BLaER1 treated with 17β-estradiol and CSF1 and Interleukin-3, amounts not matched to agents 10 nM and 100 nM (cell line): ENCODE measurements at regions not wholly inside any gene's neighbourhood (a gene's known extent, or its start where the extent isn't known, plus 50 kb on each side); places are given as distances from the start of the nearest gene placed in this dataset.
"Not testable (repeated sequence)": the region's sequence is repeated elsewhere in the genome, so short reads cannot be mapped to it uniquely, and the experiment has no call there.

Source experiments
- H3K27ac ChIP-seq, 11 experiments: shearing (Covaris generic); formaldehyde crosslinking; 2 replicates each; pipeline ENCODE4 v1.8.1; 2022
- H3K27me3 ChIP-seq, 11 experiments: shearing (Covaris generic); formaldehyde crosslinking; 2 replicates each; pipeline ENCODE4 v1.8.1; 2022
- H3K36me3 ChIP-seq, 11 experiments: shearing (Covaris generic); formaldehyde crosslinking; 2 replicates each; pipeline ENCODE4 v1.8.1; 2022
- H3K4me1 ChIP-seq, 10 experiments: shearing (Covaris generic); formaldehyde crosslinking; 2 replicates each; pipeline ENCODE4 v1.8.1; 2022
- H3K4me2 ChIP-seq, 11 experiments: shearing (Covaris generic); formaldehyde crosslinking; 2 replicates each; pipeline ENCODE4 v1.8.1; 2022
- H3K4me3 ChIP-seq, 10 experiments: shearing (Covaris generic); formaldehyde crosslinking; 2 replicates each; pipeline ENCODE4 v1.8.1; 2022
- H3K9ac ChIP-seq, 11 experiments: shearing (Covaris generic); formaldehyde crosslinking; 2 replicates each; pipeline ENCODE4 v1.8.1; 2022
- H3K9me3 ChIP-seq, 11 experiments: shearing (Covaris generic); formaldehyde crosslinking; replicated peaks in 1 of 11; 2 replicates each; pipeline ENCODE4 v1.8.1; 2022
- H4K20me1 ChIP-seq, 11 experiments: shearing (Covaris generic); formaldehyde crosslinking; 2 replicates each; pipeline ENCODE4 v1.8.1; 2022
- Cebpa-rat ChIP-seq, 11 experiments: shearing (Covaris generic); IDR thresholded peaks; 2 replicates each; pipeline ENCODE4 v1.8.1; 2022

DNA sequence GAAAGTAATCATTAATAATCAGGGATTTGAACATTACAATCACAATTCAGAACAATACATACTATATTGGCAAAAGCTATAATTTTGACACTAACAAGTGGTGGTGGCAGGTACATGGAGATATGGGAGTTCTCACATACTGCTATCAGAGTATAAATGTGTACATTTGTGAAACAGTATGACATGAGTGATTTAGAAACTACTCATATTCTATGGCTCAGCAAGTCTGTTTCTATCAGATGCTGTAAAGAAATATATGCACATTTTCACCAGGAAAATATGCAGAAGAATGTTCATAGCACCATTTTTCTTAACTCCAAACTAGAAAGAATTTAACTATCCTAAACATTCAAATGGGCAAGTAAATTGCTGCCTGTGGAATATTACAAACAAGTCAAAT lies 620.0 kb downstream of the SH2D4B start:
- TF ChIP-seq Cebpa-rat (IDR thresholded peaks at IDR 0.05): no peak

GRCh38 chr10:81177651-81178244 lies 640.0 kb downstream of the SH2D4B start:
- H3K4me3 ChIP-seq: no peak overlapping the region
- no peaks in the 10 kb centered on the region for H3K36me3 ChIP-seq
- H4K20me1 ChIP-seq: no peaks in the 10 kb centered on the region

More for the DNA sequence above, 620.0 kb downstream of the SH2D4B start:
- no peak overlapping the region for H3K9ac ChIP-seq
- no peaks in the 10 kb centered on the region for H4K20me1 ChIP-seq
- H3K9me3 ChIP-seq: no peaks in the 10 kb centered on the region
- H3K27ac ChIP-seq: no peak overlapping the region
- H3K36me3 ChIP-seq: no peaks in the 10 kb centered on the region
- no peak overlapping the region for H3K4me2 ChIP-seq
- H3K4me1 ChIP-seq: no peaks in the 10 kb centered on the region
- H3K4me3 ChIP-seq: no peak overlapping the region
- no peaks in the 10 kb centered on the region for H3K27me3 ChIP-seq

DNA sequence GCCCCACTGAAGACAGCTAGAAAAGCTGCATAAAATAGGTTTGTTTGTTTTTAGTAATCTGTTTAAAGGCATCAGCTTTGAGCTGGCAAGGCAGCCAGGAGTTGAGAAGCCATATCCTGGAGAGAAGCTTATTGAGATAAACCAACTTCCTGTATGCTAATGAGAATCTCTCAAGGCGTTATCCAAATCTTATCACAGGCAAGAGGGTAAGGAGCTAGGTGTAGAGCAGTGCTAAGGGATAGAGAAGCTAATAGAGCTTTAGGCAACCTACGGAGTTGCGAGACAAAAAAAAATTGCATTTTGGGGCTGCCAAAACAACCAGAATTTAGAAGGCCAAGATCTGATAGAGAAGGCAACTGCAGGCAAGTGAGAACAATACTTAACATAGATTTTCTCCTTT lies 641.6 kb downstream of the SH2D4B start:
- Histone ChIP-seq H3K9ac (no peak overlapping the region), H3K36me3 (no peaks in the 10 kb centered on the region), H4K20me1 (no peaks in the 10 kb centered on the region), H3K4me3 (no peak overlapping the region), H3K4me2 (no peak overlapping the region), H3K4me1 (no peaks in the 10 kb centered on the region; a peak in 1 of 20 replicates), H3K9me3 (peaks cover 12 to 22% (median 17%) of the 10 kb centered on the region in 11 experiments), H3K27ac (no peak overlapping the region), H3K27me3 (no peaks in the 10 kb centered on the region)
- TF ChIP-seq Cebpa-rat (IDR thresholded peaks at IDR 0.05): no peak

More at GRCh38 chr10:81177651-81178244, 640.0 kb downstream of the SH2D4B start:
- Histone ChIP-seq H3K9me3 (peaks cover 12 to 22% (median 17%) of the 10 kb centered on the region in 11 experiments), H3K27ac (peak overlapping the region in 3 of 11 experiments; percentile 3 to 29 (median 4); a peak in 1 of 22 replicates), H3K9ac (no peak overlapping the region), H3K4me1 (no peaks in the 10 kb centered on the region; a peak in 1 of 20 replicates), H3K27me3 (no peaks in the 10 kb centered on the region), H3K4me2 (no peak overlapping the region)
- no peak for TF ChIP-seq Cebpa-rat (IDR thresholded peaks at IDR 0.05)

DNA sequence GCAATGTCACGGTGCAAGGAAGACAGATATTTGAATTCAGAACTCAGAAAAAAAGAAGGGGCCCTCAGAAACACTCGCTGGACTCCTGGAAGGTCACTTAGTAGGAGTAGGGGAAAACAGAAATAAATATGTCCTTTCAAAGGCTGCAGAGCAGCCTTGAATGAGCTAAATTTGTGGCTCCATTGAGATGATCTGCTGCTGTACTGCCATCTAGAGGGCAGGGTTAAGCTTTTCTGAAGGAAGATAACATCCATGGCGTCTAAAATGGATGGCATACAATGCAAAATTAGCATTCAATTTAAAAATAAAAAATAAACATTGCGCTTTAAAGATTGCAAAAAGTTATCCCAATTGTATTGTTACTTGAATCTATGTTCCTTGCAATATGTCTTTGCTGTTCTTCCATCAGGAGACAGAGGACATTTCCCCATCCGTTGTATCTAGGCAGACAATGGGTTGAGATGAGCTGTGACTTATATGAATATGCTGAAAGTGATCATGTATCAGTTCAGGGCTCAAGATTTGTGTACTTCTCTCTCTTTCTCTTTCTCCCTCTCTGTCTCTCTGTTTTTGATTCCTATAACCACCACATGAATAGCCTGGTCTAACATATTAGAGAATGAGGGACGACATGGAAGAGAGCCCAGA lies 642.2 kb downstream of the SH2D4B start:
- H3K4me1 ChIP-seq: no peaks in the 10 kb centered on the region; a peak in 1 of 20 replicates
- no peak overlapping the region for H3K4me3 ChIP-seq
- no peaks in the 10 kb centered on the region for H4K20me1 ChIP-seq
- no peak overlapping the region for H3K27ac ChIP-seq
- H3K9me3 ChIP-seq: peaks cover 12 to 22% (median 17%) of the 10 kb centered on the region in 11 experiments
- H3K9ac ChIP-seq: no peak overlapping the region
- no peaks in the 10 kb centered on the region for H3K27me3 ChIP-seq
- H3K4me2 ChIP-seq: no peak overlapping the region
- TF ChIP-seq Cebpa-rat (IDR thresholded peaks at IDR 0.05): no peak
- H3K36me3 ChIP-seq: no peaks in the 10 kb centered on the region

- no peaks in the 10 kb centered on the region for H3K36me3 ChIP-seq
Observed at GRCh38 chr10:81182296-81182695, 644.6 kb downstream of the SH2D4B start.

DNA sequence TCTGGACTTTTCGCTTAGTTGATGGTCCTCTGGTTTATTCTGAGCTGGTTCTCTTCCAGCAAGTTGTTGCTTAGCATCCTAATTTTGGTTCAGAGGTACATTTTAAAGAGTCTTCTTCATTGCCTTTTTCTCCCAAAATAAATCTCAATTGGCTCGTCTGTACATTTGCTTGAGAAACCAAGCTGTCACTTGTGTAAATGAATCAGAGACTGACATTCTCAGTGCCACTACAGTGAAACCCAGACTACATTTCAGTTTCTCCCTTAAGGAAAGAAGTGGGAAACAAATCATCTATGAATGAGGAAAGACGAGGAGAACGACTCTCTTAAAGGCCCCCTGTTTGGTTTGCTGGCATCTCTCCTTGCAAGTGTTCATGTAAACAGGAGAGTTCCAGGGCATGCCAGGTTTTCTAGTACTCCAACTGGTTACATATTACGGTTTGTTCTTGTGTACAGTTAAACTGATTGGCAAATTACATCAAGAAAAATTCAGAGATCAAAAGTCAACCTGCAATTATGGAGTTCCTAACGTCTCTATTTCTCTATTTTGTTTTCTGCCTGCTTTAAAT lies 654.6 kb downstream of the SH2D4B start:
- Histone ChIP-seq H3K36me3 (no peaks in the 10 kb centered on the region), H3K27ac (no peak overlapping the region), H3K4me2 (no peak overlapping the region), H3K4me1 (no peaks in the 10 kb centered on the region), H4K20me1 (no peaks in the 10 kb centered on the region), H3K27me3 (no peaks in the 10 kb centered on the region), H3K4me3 (no peak overlapping the region), H3K9me3 (no peaks in the 10 kb centered on the region; a peak in 1 of 22 replicates), H3K9ac (no peak overlapping the region)
- no peak for TF ChIP-seq Cebpa-rat (IDR thresholded peaks at IDR 0.05)

More at GRCh38 chr10:81182296-81182695, 644.6 kb downstream of the SH2D4B start:
- Histone ChIP-seq H3K27me3 (no peaks in the 10 kb centered on the region), H3K27ac (no peak overlapping the region), H3K9me3 (peaks cover 8 to 15% (median 9%) of the 10 kb centered on the region in 11 experiments), H3K4me3 (no peak overlapping the region), H4K20me1 (no peaks in the 10 kb centered on the region), H3K4me1 (no peaks in the 10 kb centered on the region; a peak in 1 of 20 replicates), H3K4me2 (no peak overlapping the region), H3K9ac (no peak overlapping the region)
- no peak for TF ChIP-seq Cebpa-rat (IDR thresholded peaks at IDR 0.05)

GRCh38 chr10:81200801-81201200 lies 663.1 kb downstream of the SH2D4B start:
- H3K27ac ChIP-seq: no peak overlapping the region
- no peak overlapping the region for H3K9ac ChIP-seq
- no peaks in the 10 kb centered on the region for H3K36me3 ChIP-seq
- no peaks in the 10 kb centered on the region for H4K20me1 ChIP-seq
- H3K4me2 ChIP-seq: no peak overlapping the region
- no peak overlapping the region for H3K4me3 ChIP-seq
- H3K9me3 ChIP-seq: 0 out of 22 replicates have a peak, but pooled peaks cover 0 to 3% (median 0%) of the 10 kb centered on the region in 11 experiments
- no peaks in the 10 kb centered on the region for H3K4me1 ChIP-seq
- TF ChIP-seq Cebpa-rat (IDR thresholded peaks at IDR 0.05): no peak
- no peaks in the 10 kb centered on the region for H3K27me3 ChIP-seq

- H3K36me3 ChIP-seq, H3K27me3 ChIP-seq, H4K20me1 ChIP-seq, H3K9me3 ChIP-seq, H3K9ac ChIP-seq, H3K4me1 ChIP-seq, H3K4me3 ChIP-seq, H3K4me2 ChIP-seq, H3K27ac ChIP-seq: not testable (repeated sequence)
Observed at GRCh38 chr10:81207359-81207758, 667.6 kb upstream of the NRG3 start.

- no peak overlapping the region for H3K27ac ChIP-seq
- H3K4me3 ChIP-seq: no peak overlapping the region
- no peaks in the 10 kb centered on the region for H4K20me1 ChIP-seq
- H3K4me1 ChIP-seq: no peaks in the 10 kb centered on the region
- H3K9me3 ChIP-seq: no peaks in the 10 kb centered on the region
- H3K4me2 ChIP-seq: no peak overlapping the region
- H3K36me3 ChIP-seq: no peaks in the 10 kb centered on the region
- no peaks in the 10 kb centered on the region for H3K27me3 ChIP-seq
- H3K9ac ChIP-seq: no peak overlapping the region
- no peak for TF ChIP-seq Cebpa-rat (IDR thresholded peaks at IDR 0.05)
Observed at GRCh38 chr10:81213370-81213769, 661.6 kb upstream of the NRG3 start.
